Esophagus squamous epithelium (tissue), 5 donors: ENCODE measurements at regions not wholly inside any gene's neighbourhood (a gene's known extent, or its start where the extent isn't known, plus 50 kb on each side); places are given as distances from the start of the nearest gene placed in this dataset.

Experiments used
- DNase-seq: peaks from one replicate; lab custom pipeline; 2025; lab: John Stamatoyannopoulos, UW
- H3K27ac ChIP-seq, 4 donors: fragments of 200-600 bp; sonication (generic); one replicate each; pipeline ENCODE4 v1.5.1; 2016 to 2019; ENCODE audit warnings: mild to moderate bottlenecking in 1 of 4
- H3K27me3 ChIP-seq, 4 donors: fragments of 200-600 bp; sonication (generic); 1 replicate in 3 of 4; 2 replicates in 1 of 4; pipeline versions ENCODE4 v1.5.1 to v1.6.0; 2017 to 2021; ENCODE audit warnings: antibody characterized with exemption in 1 of 4
- H3K36me3 ChIP-seq, 3 donors: fragments of 200-600 bp; sonication (generic); one replicate each; pipeline ENCODE4 v1.5.1; 2016 to 2019
- H3K4me1 ChIP-seq, 3 donors: fragments of 200-600 bp; sonication (generic); one replicate each; pipeline ENCODE4 v1.5.1; 2017 to 2019
- H3K4me3 ChIP-seq, 4 donors: fragments of 200-600 bp; sonication (generic); 1 replicate in 3 of 4; 2 replicates in 1 of 4; pipeline ENCODE4 v1.5.1; 2016 to 2019; ENCODE audit warnings: mild to moderate bottlenecking in 2 of 4, moderate library complexity in 1 of 4
- H3K9me3 ChIP-seq, 3 donors: fragments of 200-600 bp; sonication (generic); one replicate each; pipeline ENCODE4 v1.5.1; 2016 to 2019
- CTCF ChIP-seq, 6 experiments: fragments of 450-650 bp in 4 of 6; fragments of 200-600 bp in 2 of 6; sonication (generic) in 2 of 6; IDR thresholded peaks; one replicate each; pipeline ENCODE4 v1.5.1; 2016 to 2019; ENCODE audit warnings: antibody characterized with exemption in 6 of 6, mild to moderate bottlenecking in 4 of 6, moderate library complexity in 4 of 6
- POLR2A ChIP-seq, 4 donors: fragments of 450-650 bp; IDR thresholded peaks; one replicate each; pipeline ENCODE4 v1.6.1; 2017; ENCODE audit warnings: antibody characterized with exemption in 4 of 4, mild to moderate bottlenecking in 4 of 4, moderate library complexity in 3 of 4
- WGBS, 2 donors: methylation state at CpG; one replicate each; pipeline ENCODE4 v1.1.5; 2018; 5-methylcytosine and 5-hydroxymethylcytosine counted together
- intact Hi-C: fragments of 100-400 bp; cut with DNase I; formaldehyde crosslinking; loops from one replicate; pipeline ENCODE4 v1.15.0; 2022
- donor health status: DM: yes; HTN: yes; CAD: no.

GRCh38 chr2:54382601-54383000 is 73.5 kb upstream of the SPTBN1 start:
- 92 to 96% methylated on average over 4 of the region's 4 CpGs for WGBS, 2 donors
- Histone ChIP-seq H3K27me3 (no peaks in the 10 kb centered on the region), H3K27ac (no peak overlapping the region), H3K4me1 (peaks cover 0 to 13% (median 2%) of the 10 kb centered on the region in 3 donors), H3K36me3 (no peaks in the 10 kb centered on the region), H3K4me3 (no peak overlapping the region), H3K9me3 (no peaks in the 10 kb centered on the region)
- intact Hi-C loops: no loop called here
- no peak for DNase-seq
- TF ChIP-seq CTCF (IDR thresholded peaks at IDR 0.05): no peak
- no peak for TF ChIP-seq POLR2A (IDR thresholded peaks at IDR 0.05)

- H3K27me3 ChIP-seq: no peaks in the 10 kb centered on the region
- H3K9me3 ChIP-seq: no peaks in the 10 kb centered on the region
- TF ChIP-seq CTCF (IDR thresholded peaks at IDR 0.05) (no peak), POLR2A (IDR thresholded peaks at IDR 0.05) (no peak)
- no peaks in the 10 kb centered on the region for H3K36me3 ChIP-seq
- no peak for DNase-seq
- intact Hi-C loops: no loop called here
- H3K27ac ChIP-seq: no peak overlapping the region
- H3K4me1 ChIP-seq: peaks cover 0 to 19% (median 5%) of the 10 kb centered on the region in 3 donors
- WGBS, 2 donors: 68 to 79% methylated on average over 11 of the region's 11 CpGs
- no peak overlapping the region for H3K4me3 ChIP-seq
These were observed 71.6 kb upstream of the SPTBN1 start for GRCh38 chr2:54384301-54385203.

GRCh38 chr2:54385271-54385670 is 70.9 kb upstream of the SPTBN1 start:
- H3K4me3 ChIP-seq: no peak overlapping the region
- no peaks in the 10 kb centered on the region for H3K36me3 ChIP-seq
- intact Hi-C loops: no loop called here
- H3K9me3 ChIP-seq: no peaks in the 10 kb centered on the region
- no peak for TF ChIP-seq POLR2A (IDR thresholded peaks at IDR 0.05)
- TF ChIP-seq CTCF (IDR thresholded peaks at IDR 0.05): no peak
- no peak overlapping the region for H3K27ac ChIP-seq
- DNase-seq: no peak
- WGBS, 2 donors: 80 to 100% methylated on average over 1 of the region's 1 CpG
- no peaks in the 10 kb centered on the region for H3K27me3 ChIP-seq
- peaks cover 0 to 19% (median 5%) of the 10 kb centered on the region in 3 donors for H3K4me1 ChIP-seq

- Histone ChIP-seq H3K27me3 (no peaks in the 10 kb centered on the region), H3K4me3 (no peak overlapping the region), H3K9me3 (no peaks in the 10 kb centered on the region), H3K4me1 (peaks cover 0 to 19% (median 5%) of the 10 kb centered on the region in 3 donors), H3K36me3 (no peaks in the 10 kb centered on the region), H3K27ac (peak overlapping the region in 3 of 4 donors; percentile 38 to 76 (median 62))
- TF ChIP-seq CTCF (IDR thresholded peaks at IDR 0.05) (no peak), POLR2A (IDR thresholded peaks at IDR 0.05) (no peak)
- intact Hi-C loops: no loop called here
- 83 to 91% methylated on average over 3 of the region's 3 CpGs for WGBS, 2 donors
- no peak for DNase-seq
These were observed 69.5 kb upstream of the SPTBN1 start for GRCh38 chr2:54386585-54386984.
